ENCODE measurements at regions not wholly inside any gene's neighbourhood (a gene's known extent, or its start where the extent isn't known, plus 50 kb on each side); places are given as distances from the start of the nearest gene placed in this dataset.

- Histone ChIP-seq H3K27ac (no peak overlapping the region), H3K4me3 (no peak overlapping the region)
Measured at GRCh38 chr13:33751151-33751550, 66.8 kb upstream of the RFC3 start.

- H3K4me3 ChIP-seq, result no peak overlapping the region
- H3K27ac ChIP-seq, result no peak overlapping the region
Measured at GRCh38 chr13:33752094-33752493, 65.9 kb upstream of the RFC3 start.

- no peak overlapping the region for H3K27ac ChIP-seq
Measured at GRCh38 chr13:33752597-33752996, 65.4 kb upstream of the RFC3 start.

DNA sequence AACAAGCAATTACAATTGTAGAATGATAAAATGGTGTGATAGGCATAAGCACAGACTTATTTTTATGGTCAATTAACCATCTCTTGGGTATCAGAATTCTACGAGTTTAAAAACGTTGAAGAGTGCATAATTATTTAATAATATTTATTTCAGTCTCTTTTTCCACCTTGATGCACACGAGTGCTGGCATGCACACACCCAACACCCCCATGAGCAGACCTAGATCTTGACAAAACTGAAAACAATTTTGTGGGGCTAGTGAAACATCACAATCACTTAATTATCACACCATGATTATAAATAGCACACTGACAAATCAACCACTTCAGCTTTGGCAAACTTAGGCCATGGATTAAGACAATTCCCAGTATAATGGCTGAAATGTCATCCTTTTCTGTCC, 61.0 kb upstream of the RFC3 start:
- H3K4me3 ChIP-seq, result no peak overlapping the region
- no peak overlapping the region for H3K27ac ChIP-seq

More at GRCh38 chr13:33752597-33752996, 65.4 kb upstream of the RFC3 start:
- no peak overlapping the region for H3K4me3 ChIP-seq

DNA sequence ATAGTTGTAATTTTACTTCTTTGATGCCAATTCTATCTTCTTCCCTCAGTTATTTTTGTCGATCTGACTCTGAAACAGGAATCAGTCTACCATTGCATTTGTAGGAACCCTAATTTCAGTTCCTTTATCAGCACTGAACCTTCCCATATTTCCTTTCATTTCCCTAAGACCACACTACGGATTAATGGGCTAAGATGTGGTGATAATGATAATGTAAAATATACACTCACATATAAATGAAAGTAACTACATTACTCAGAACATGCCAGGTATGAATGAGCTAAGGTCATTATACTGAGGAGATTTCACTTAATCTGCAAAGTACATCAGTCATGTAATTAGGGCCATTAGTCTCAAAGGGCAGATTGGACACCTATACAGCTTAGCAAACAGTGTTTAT, 60.2 kb upstream of the RFC3 start:
- no peak overlapping the region for H3K4me3 ChIP-seq
- no peak overlapping the region for H3K27ac ChIP-seq

DNA sequence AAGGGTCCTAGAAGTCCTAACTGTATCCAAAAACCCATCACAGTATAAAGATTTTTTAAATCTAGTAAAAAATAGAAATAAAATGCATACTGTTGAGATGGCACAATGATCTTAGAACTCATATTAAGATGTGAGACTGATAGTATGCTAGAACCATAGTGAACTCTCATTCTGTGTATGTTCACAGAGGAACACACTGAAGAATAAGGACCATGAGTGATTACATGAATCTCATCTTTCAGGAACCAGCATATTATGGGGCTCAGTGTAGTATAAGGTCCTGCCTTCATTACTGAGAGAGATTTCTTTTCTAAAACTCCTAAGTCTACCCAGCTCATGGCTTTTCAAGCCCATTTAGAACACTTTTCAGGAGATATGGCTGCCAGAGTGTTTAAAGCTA, 59.8 kb upstream of the RFC3 start:
- no peak overlapping the region for H3K27ac ChIP-seq
- no peak overlapping the region for H3K4me3 ChIP-seq

DNA sequence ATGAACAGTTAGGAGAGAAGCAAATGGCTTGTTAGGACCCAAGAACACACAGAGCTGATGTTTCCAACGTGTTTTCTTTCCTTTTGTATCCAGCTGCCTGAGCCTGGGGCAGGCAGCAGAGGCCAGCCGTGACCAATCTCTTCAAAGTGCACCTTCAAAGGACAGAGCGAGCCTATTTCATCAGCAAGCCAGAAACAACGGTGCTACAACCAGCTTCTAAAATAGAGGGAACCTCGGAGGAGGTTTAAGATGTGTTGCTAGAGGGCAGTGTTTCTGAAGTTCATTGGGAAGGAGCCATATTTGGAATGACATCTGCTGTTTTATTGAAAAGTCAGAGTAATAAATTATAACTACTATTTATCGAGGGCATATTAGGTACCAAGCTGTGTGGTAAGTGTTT, 56.2 kb upstream of the RFC3 start:
- Histone ChIP-seq H3K4me3 (no peak overlapping the region), H3K27ac (no peak overlapping the region)

DNA sequence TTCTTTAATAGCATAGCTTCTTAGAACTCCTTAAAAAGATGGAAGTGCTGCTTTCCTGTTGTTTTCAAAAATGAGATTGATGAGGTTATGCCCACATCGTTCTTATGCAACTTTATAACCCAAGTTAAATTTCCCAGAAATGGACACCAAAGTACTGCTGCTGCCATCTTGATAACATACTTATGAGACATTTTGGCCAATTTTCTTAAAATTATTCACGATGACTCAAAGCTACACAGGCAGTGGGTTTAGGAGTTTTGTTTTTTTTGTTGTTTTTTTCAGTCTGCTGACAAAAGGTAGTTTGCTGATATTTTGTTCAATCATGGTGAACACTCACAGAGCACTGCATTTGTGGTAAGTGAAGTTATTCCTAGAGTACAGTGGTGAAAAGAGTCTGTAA, 54.9 kb upstream of the RFC3 start:
- H3K27ac ChIP-seq, result no peak overlapping the region
- H3K4me3 ChIP-seq, result no peak overlapping the region

DNA sequence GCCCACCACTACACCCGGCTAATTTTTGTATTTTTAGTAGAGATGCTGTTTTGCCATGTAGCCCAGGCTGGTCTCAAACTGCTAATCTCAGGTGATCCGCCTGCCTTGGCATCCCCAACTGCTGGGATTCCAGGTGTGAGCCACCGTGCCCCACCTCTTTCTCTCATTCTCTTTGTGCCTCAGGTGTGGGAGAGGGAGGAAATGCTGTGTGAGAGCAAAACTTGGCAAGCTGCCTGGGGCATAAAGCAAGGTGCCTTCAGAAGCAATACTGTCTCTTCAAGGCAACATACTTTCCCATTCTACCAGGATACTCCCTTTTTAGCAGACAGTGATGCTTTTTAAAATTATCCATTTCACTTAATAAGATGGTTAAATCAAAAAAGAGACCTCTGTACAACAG, 53.2 kb upstream of the RFC3 start:
- H3K27ac ChIP-seq, result no peak overlapping the region
- H3K4me3 ChIP-seq, result no peak overlapping the region

DNA sequence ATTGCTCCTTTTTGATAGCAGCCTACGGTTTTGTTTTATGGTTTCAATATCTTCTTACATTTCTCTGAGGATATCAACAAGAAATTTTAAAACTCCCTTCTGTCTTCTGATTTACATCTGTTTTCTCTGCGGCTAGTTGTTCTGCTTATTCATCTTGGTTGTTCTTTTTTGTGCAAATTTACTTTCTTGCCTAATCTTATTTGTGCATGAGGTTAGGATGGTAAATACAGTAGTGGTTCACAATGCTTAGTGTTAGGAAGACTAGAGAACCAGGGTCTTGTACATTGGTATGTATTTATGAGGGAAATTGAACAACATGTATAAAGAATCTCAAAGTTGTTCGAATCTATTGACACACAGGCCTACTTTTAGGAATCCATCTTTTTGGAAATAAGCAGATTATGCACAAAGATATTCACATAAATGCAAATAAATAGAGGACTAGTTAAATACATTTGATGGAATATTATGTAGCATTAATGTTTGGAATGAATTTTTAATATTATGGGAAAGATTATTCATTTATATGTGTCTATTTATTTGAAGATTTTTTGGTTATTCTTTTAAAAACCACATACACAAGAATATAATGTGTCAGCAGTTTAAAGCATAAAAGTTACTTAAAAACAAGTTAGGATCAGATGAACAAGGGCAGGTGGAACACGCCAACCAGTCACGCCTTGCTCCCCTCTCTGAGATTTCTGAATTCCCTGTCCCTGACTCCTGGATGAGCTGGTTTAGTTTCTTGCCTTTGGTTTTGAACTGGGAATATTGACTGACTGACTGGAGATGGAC, 51.4 kb upstream of the RFC3 start:
- Histone ChIP-seq H3K27ac (no peak overlapping the region), H3K4me3 (no peak overlapping the region)

DNA sequence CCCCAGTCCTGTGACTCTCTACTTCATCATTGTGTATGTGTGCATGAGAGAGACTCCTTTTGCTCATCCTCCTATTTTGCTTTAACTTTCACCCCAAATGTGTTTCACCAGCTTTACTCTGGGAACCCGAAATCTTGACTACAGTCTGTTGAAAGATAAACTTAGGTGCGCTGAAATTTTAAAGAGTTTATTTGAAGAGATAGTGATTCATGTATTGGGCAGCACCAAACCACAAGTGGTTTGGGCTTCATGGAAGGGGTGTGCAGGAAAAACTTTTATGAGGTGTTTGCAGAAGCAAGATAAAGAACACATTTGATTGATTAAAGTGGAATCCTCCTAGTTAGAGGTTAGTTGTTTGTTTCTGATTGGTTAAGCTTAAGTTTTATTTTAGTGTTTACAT, 50.8 kb upstream of the RFC3 start:
- H3K27ac ChIP-seq, result no peak overlapping the region
- no peak overlapping the region for H3K4me3 ChIP-seq
